H1 (cell line): ENCODE measurements at regions not wholly inside any gene's neighbourhood (a gene's known extent, or its start where the extent isn't known, plus 50 kb on each side); places are given as distances from the start of the nearest gene placed in this dataset.

Source experiments
- ASH2L ChIP-seq: fragments of 200-600, 300-600 bp; sonication (generic); IDR thresholded peaks from one replicate; pipeline ENCODE4 v1.7.1; 2017; ENCODE audit warnings: low read length
- BACH1 ChIP-seq: IDR thresholded peaks from 2 replicates; pipeline ENCODE4 v1.6.1; 2012; ENCODE audit warnings: low read length, improper control_type of control experiment
- CBX8 ChIP-seq: fragments of 300-800, 300-1000 bp; sonication (generic); IDR thresholded peaks from 2 replicates; pipeline ENCODE4 v1.7.1; 2016; ENCODE audit warnings: low read depth, low read length, borderline replicate concordance
- CREB1 ChIP-seq: IDR thresholded peaks from 2 replicates; pipeline ENCODE4 v1.6.1; 2012; ENCODE audit warnings: inconsistent platforms
- CTBP2 ChIP-seq: IDR thresholded peaks from 2 replicates; pipeline ENCODE4 v1.7.0; 2011; ENCODE audit warnings: borderline replicate concordance, mild to moderate bottlenecking, moderate library complexity, mixed read lengths, low read length; ENCODE audit not compliant: insufficient read depth, insufficient read length
- RBBP5 ChIP-seq: IDR thresholded peaks from 2 replicates; pipeline ENCODE4 v1.7.1; 2012; ENCODE audit warnings: low read depth, mild to moderate bottlenecking, inconsistent platforms, low read length, moderate library complexity, borderline replicate concordance
- SUZ12 ChIP-seq: fragments of 200-600 bp; sonication (generic); IDR thresholded peaks from 2 replicates; pipeline ENCODE4 v1.6.1; 2012; ENCODE audit warnings: mild to moderate bottlenecking, inconsistent platforms, low read length, moderate library complexity, mixed read lengths
- ZNF274 ChIP-seq: IDR thresholded peaks from 2 replicates; pipeline ENCODE4 v1.7.0; 2012; ENCODE audit warnings: low read length, borderline replicate concordance; ENCODE audit errors: extremely low read depth
- TF ChIP-seq, protein P1 (sequence below): fragments of 300-600 bp; sonication (generic); IDR thresholded peaks from 2 replicates; pipeline ENCODE4 v1.7.1; 2012; ENCODE audit warnings: low read length, moderate library complexity, mild to moderate bottlenecking, inconsistent platforms; ENCODE audit not compliant: insufficient replicate concordance

DNA sequence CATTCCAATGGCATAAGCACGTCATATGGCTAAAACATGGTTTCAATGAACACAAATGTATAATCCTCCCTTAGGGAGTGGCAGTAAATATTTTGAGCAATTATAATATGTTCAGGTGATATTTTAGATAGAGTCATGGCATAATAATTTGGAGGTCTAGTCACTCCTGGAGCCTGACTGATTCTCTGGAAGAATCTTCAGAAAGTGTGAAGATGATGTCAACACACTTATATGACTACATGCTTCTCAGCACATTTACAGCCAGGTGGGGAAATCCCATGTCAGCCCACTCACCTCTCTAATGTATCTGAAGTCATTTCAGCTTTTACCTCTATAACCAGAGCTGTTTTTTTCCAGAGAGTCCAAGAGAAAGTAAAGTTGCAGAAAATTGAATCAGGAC lies 474.8 kb downstream of the SHISA9 start (continued):
- TF ChIP-seq, protein P1, sequence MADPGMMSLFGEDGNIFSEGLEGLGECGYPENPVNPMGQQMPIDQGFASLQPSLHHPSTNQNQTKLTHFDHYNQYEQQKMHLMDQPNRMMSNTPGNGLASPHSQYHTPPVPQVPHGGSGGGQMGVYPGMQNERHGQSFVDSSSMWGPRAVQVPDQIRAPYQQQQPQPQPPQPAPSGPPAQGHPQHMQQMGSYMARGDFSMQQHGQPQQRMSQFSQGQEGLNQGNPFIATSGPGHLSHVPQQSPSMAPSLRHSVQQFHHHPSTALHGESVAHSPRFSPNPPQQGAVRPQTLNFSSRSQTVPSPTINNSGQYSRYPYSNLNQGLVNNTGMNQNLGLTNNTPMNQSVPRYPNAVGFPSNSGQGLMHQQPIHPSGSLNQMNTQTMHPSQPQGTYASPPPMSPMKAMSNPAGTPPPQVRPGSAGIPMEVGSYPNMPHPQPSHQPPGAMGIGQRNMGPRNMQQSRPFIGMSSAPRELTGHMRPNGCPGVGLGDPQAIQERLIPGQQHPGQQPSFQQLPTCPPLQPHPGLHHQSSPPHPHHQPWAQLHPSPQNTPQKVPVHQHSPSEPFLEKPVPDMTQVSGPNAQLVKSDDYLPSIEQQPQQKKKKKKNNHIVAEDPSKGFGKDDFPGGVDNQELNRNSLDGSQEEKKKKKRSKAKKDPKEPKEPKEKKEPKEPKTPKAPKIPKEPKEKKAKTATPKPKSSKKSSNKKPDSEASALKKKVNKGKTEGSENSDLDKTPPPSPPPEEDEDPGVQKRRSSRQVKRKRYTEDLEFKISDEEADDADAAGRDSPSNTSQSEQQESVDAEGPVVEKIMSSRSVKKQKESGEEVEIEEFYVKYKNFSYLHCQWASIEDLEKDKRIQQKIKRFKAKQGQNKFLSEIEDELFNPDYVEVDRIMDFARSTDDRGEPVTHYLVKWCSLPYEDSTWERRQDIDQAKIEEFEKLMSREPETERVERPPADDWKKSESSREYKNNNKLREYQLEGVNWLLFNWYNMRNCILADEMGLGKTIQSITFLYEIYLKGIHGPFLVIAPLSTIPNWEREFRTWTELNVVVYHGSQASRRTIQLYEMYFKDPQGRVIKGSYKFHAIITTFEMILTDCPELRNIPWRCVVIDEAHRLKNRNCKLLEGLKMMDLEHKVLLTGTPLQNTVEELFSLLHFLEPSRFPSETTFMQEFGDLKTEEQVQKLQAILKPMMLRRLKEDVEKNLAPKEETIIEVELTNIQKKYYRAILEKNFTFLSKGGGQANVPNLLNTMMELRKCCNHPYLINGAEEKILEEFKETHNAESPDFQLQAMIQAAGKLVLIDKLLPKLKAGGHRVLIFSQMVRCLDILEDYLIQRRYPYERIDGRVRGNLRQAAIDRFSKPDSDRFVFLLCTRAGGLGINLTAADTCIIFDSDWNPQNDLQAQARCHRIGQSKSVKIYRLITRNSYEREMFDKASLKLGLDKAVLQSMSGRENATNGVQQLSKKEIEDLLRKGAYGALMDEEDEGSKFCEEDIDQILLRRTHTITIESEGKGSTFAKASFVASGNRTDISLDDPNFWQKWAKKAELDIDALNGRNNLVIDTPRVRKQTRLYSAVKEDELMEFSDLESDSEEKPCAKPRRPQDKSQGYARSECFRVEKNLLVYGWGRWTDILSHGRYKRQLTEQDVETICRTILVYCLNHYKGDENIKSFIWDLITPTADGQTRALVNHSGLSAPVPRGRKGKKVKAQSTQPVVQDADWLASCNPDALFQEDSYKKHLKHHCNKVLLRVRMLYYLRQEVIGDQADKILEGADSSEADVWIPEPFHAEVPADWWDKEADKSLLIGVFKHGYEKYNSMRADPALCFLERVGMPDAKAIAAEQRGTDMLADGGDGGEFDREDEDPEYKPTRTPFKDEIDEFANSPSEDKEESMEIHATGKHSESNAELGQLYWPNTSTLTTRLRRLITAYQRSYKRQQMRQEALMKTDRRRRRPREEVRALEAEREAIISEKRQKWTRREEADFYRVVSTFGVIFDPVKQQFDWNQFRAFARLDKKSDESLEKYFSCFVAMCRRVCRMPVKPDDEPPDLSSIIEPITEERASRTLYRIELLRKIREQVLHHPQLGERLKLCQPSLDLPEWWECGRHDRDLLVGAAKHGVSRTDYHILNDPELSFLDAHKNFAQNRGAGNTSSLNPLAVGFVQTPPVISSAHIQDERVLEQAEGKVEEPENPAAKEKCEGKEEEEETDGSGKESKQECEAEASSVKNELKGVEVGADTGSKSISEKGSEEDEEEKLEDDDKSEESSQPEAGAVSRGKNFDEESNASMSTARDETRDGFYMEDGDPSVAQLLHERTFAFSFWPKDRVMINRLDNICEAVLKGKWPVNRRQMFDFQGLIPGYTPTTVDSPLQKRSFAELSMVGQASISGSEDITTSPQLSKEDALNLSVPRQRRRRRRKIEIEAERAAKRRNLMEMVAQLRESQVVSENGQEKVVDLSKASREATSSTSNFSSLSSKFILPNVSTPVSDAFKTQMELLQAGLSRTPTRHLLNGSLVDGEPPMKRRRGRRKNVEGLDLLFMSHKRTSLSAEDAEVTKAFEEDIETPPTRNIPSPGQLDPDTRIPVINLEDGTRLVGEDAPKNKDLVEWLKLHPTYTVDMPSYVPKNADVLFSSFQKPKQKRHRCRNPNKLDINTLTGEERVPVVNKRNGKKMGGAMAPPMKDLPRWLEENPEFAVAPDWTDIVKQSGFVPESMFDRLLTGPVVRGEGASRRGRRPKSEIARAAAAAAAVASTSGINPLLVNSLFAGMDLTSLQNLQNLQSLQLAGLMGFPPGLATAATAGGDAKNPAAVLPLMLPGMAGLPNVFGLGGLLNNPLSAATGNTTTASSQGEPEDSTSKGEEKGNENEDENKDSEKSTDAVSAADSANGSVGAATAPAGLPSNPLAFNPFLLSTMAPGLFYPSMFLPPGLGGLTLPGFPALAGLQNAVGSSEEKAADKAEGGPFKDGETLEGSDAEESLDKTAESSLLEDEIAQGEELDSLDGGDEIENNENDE: no peak
- TF ChIP-seq BACH1 (no peak), CTBP2 (no peak), ZNF274 (no peak), CREB1 (no peak), SUZ12 (no peak), ASH2L (no peak), RBBP5 (no peak), CBX8 (no peak)
